ENCODE measurements at regions not wholly inside any gene's neighbourhood (a gene's known extent, or its start where the extent isn't known, plus 50 kb on each side); places are given as distances from the start of the nearest gene placed in this dataset.

GRCh38 chr11:69566001-69566400, 75.0 kb upstream of the CCND1 start:
- DNase-seq (ENCODE audit: extremely low spot score, unreplicated experiment), result no peak

GRCh38 chr11:69567951-69568808, 72.8 kb upstream of the CCND1 start:
- Mint-ChIP-seq H3K27me3 (no peaks in the 10 kb centered on the region), H3K4me3 (no peak overlapping the region), H3K4me1 (ENCODE audit: unreplicated experiment) (no peaks in the 10 kb centered on the region), H3K36me3 (no peaks in the 10 kb centered on the region), H3K9me3 (no peaks in the 10 kb centered on the region), H3K27ac (no peak overlapping the region)
- DNase-seq (ENCODE audit: extremely low spot score, unreplicated experiment), result no peak
- TF ChIP-seq CTCF (conservative IDR thresholded peaks at IDR 0.05), result no peak

More at GRCh38 chr11:69566001-69566400, 75.0 kb upstream of the CCND1 start:
- no peaks in the 10 kb centered on the region for H3K36me3 Mint-ChIP-seq
- no peak overlapping the region for H3K4me3 Mint-ChIP-seq
- H3K27me3 Mint-ChIP-seq, result no peaks in the 10 kb centered on the region
- peaks cover 1% of the 10 kb centered on the region for H3K9me3 Mint-ChIP-seq
- H3K27ac Mint-ChIP-seq, result no peak overlapping the region
- no peaks in the 10 kb centered on the region for H3K4me1 Mint-ChIP-seq (ENCODE audit: unreplicated experiment)
- TF ChIP-seq CTCF (conservative IDR thresholded peaks at IDR 0.05), result no peak

GRCh38 chr11:69568809-69569097, 72.2 kb upstream of the CCND1 start:
- Mint-ChIP-seq H3K27me3 (no peaks in the 10 kb centered on the region), H3K36me3 (no peaks in the 10 kb centered on the region), H3K9me3 (no peaks in the 10 kb centered on the region), H3K27ac (no peak overlapping the region), H3K4me3 (no peak overlapping the region), H3K4me1 (ENCODE audit: unreplicated experiment) (no peaks in the 10 kb centered on the region)
- no peak for DNase-seq (ENCODE audit: extremely low spot score, unreplicated experiment)
- TF ChIP-seq CTCF (conservative IDR thresholded peaks at IDR 0.05), result no peak

- H3K4me3 Mint-ChIP-seq, result no peak overlapping the region
- H3K4me1 Mint-ChIP-seq (ENCODE audit: unreplicated experiment), result no peaks in the 10 kb centered on the region
- DNase-seq (ENCODE audit: extremely low spot score, unreplicated experiment), result no peak
- H3K9me3 Mint-ChIP-seq, result no peaks in the 10 kb centered on the region
- no peak overlapping the region for H3K27ac Mint-ChIP-seq
- TF ChIP-seq CTCF (conservative IDR thresholded peaks at IDR 0.05), result no peak
- no peaks in the 10 kb centered on the region for H3K36me3 Mint-ChIP-seq
- no peaks in the 10 kb centered on the region for H3K27me3 Mint-ChIP-seq
Observed at GRCh38 chr11:69569306-69570200, 71.4 kb upstream of the CCND1 start.

- H3K27ac Mint-ChIP-seq, result no peak overlapping the region
- H3K9me3 Mint-ChIP-seq, result no peaks in the 10 kb centered on the region
- no peak for TF ChIP-seq CTCF (conservative IDR thresholded peaks at IDR 0.05)
- peaks cover 6% of the 10 kb centered on the region for H3K27me3 Mint-ChIP-seq
- no peaks in the 10 kb centered on the region for H3K36me3 Mint-ChIP-seq
- no peaks in the 10 kb centered on the region for H3K4me1 Mint-ChIP-seq (ENCODE audit: unreplicated experiment)
- DNase-seq (ENCODE audit: extremely low spot score, unreplicated experiment), result no peak
- no peak overlapping the region for H3K4me3 Mint-ChIP-seq
Observed at GRCh38 chr11:69572233-69572860, 68.6 kb upstream of the CCND1 start.
